ENCODE measurements at regions not wholly inside any gene's neighbourhood (a gene's known extent, or its start where the extent isn't known, plus 50 kb on each side); places are given as distances from the start of the nearest gene placed in this dataset.

DNA sequence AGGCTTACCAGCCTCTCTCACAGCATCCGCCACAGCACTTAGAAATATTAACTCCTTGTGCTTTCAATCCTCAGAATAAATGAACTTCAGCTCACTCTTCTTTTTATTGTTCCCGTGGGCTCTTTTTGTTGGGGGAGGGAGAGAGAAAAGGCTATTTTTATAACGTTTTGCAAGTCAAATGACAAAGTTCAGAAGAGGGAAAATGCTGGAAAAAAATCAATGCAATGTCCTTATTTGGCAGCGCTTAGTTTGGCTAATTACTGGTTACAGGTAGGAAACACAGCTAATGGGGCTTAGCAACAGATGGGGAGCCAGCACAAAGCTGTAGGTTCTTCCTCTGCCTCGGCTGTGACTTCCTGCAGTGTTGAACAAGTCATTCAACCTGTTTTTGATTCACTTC is 1067.0 kb upstream of the MAP3K7 start:
- no peak for TF ChIP-seq CTCF (IDR thresholded peaks at IDR 0.05)
- no peak for TF ChIP-seq POLR2AphosphoS5 (IDR thresholded peaks at IDR 0.05)
- no peak for TF ChIP-seq POLR2A (IDR thresholded peaks at IDR 0.05)

Measured in breast epithelium (tissue), 3 donors.